ENCODE measurements at regions not wholly inside any gene's neighbourhood (a gene's known extent, or its start where the extent isn't known, plus 50 kb on each side); places are given as distances from the start of the nearest gene placed in this dataset.
A peak's percentile ranks its signal among the peaks of the same experiment; 100 is the strongest.
"Not testable (repeated sequence)": the region's sequence is repeated elsewhere in the genome, so short reads cannot be mapped to it uniquely, and the experiment has no call there.

- no peak for ATAC-seq
These were observed 117.9 kb upstream of the MED14 start for GRCh38 chrX:40853004-40853815.

- no peak for ATAC-seq
These were observed 118.4 kb upstream of the MED14 start for GRCh38 chrX:40853816-40854123.

DNA sequence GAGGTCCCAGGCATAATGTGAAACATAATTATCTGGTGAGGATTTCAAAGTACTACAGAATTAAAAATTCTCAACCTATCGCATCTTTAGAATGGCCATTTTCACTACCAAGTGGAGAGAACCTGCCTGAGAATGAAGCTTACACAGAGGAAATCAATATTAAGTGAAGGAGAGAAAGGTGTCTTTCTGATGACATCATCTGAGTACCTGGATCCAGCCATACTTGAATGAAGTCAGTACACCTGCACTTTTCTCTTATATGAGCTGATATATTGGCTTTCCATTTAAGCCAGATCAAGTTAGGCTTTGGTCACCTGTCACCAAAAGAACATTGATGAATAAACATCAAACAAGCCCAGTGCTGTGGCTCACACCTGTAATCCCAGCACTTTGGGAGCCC is 118.9 kb upstream of the MED14 start:
- ATAC-seq: no peak

DNA sequence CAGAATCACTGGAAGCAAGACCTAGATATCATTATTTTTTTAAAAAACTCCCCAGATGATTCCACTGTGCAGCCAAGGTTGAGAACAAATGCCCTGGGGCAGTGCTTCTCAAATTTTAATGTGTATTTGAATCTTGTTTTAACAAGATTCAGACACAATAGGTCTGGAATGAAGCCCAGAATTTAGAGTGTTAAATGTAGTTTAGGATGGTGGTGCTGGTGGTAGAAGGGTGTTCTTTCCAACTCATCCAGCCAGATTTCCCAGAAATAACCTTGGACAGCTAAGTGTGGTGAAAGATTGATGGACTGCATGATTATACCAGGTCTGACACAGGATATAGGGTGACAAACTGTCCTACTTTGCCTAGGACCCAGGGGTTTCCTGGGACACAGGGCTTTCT is 120.1 kb upstream of the MED14 start:
- ATAC-seq: peak; percentile 52

- ATAC-seq: no peak
These were observed 120.7 kb upstream of the MED14 start for GRCh38 chrX:40855932-40856515.

- not testable (repeated sequence) for ATAC-seq
These were observed 126.7 kb upstream of the MED14 start for GRCh38 chrX:40861952-40862554.

DNA sequence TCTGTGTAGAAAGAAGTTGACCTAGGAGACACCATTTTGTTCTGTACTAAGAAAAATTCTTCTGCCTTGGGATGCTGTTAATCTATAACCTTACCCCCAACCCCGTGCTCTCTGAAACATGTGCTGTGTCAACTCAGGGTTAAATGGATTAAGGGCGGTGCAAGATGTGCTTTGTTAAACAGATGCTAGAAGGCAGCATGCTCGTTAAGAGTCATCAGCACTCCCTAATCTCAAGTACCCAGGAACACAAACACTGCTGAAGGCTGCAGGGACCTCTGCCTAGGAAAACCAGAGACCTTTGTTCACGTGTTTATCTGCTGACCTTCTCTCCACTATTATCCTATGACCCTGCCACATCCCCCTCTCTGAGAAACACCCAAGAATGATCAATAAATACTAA is 127.9 kb upstream of the MED14 start:
- ATAC-seq: not testable (repeated sequence)

DNA sequence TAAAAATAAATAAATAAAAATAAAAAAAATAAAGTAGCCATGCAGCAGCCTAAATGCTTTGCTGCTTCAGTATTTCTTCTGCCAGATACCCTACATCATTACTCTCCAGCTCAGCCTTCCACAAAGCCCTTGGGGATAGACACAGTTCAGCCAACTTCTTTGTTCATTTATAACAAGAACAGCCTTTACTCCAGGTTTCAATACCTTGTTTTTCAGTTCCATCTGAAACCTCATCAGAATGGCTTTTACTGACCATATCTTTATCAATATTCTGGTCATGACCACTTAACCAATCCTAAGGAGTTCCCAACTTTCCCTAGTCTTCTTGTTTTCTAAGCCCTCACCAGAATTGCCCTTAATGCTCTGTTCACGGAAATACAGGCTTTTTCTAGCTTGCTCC is 128.3 kb upstream of the MED14 start:
- ATAC-seq: no peak

- no peak for ATAC-seq
These were observed 129.6 kb upstream of the MED14 start for GRCh38 chrX:40864972-40865371.

GRCh38 chrX:40866893-40867292 is 131.6 kb upstream of the MED14 start:
- ATAC-seq: no peak

- ATAC-seq: no peak
These were observed 132.0 kb upstream of the MED14 start for GRCh38 chrX:40867352-40867751.

GRCh38 chrX:40868868-40869267 is 133.5 kb upstream of the MED14 start:
- ATAC-seq: no peak

- ATAC-seq: not testable (repeated sequence)
These were observed 135.6 kb upstream of the MED14 start for GRCh38 chrX:40870982-40871381.

DNA sequence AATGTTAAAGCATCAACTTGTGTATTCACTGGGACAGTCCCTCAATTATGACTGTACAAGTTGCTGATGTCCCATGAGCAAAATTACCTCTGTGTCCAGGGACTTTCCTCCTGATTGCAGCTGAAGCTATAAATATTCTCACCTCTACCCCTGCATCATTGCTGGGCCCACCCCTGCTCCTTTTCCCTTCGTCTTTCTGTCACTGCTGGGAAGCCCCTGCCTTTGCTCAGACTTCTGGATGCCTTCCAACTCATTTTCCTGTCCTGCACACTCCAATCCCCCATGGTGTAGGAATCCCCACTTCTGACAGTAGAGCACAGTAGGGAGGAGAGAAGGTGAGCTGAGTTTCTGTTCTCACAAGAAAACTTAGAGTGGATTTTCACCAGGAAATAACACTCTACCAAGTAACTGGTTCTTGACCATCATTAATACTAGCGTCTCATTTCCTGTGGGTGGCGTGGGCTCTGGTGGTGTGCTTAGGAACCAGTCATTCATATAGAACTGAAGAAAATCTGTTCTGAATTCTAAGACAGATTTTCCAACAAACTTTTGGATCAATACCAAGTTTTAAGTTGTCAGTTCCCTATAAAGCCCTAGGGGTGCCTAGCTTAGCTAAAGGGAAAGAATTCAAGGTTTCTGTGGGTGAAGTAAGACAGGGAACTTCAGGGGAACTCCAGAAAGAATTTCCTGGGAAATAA is 136.2 kb upstream of the MED14 start:
- ATAC-seq: no peak

GRCh38 chrX:40872351-40872750 is 137.0 kb upstream of the MED14 start:
- no peak for ATAC-seq

GRCh38 chrX:40875476-40875875 is 140.1 kb upstream of the MED14 start:
- no peak for ATAC-seq

DNA sequence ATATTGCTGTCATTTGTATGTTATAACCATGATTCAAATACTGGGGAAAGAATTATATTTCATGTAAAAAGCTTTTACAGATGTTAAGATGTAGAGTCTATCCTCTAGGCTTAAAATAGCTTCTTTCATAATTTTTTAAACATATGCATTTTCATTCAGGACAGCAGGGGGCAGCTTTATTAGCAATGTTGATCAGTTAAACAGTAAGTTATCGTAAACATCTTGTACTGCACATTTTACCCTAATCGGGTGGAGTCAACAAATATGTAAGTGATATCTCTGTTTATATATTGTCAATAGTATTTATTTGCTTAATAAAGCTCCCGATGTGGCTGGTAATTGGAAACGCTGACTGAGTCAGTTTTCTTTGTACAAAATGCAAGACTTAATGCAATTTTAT is 142.5 kb upstream of the MED14 start:
- ATAC-seq: no peak

GRCh38 chrX:40878766-40879165 is 143.4 kb upstream of the MED14 start:
- ATAC-seq: no peak

DNA sequence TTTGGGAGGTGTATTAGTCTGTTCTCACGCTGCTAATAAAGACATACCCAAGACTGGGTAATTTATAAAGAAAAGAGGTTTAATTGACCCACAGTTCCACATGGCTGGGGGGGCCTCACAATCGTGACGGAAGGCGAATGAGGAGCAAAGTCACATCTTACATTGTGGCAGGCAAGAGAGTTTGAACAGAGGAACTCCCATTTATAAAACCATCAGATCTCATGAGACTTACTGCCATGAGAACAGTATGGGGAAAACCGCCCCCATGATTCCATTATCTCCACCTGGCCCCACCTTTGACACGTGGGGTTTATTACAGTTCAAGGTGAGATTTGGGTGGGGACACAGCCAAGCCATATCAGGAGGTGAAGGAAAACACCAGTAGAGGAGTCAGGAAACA is 143.8 kb upstream of the MED14 start:
- ATAC-seq: not testable (repeated sequence)

DNA sequence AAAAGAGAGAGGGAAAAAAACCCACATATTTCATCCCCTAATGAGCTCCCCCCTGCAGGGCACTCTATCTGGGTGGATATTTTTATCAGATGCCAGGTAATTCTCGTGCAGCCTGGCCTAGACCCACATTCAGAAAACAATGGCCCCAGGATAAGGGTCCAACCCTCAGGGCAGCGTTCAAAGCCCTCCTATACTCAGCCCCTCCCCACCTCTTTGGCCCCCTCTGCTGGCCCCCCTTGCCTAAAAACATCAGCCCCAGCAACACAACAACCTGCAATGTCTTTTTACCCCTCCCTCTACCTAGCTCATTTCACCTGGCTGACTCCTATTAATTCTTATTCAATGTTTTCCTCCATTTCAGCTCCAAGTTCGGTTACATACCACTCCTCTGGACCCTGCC is 145.4 kb upstream of the MED14 start:
- ATAC-seq: no peak

DNA sequence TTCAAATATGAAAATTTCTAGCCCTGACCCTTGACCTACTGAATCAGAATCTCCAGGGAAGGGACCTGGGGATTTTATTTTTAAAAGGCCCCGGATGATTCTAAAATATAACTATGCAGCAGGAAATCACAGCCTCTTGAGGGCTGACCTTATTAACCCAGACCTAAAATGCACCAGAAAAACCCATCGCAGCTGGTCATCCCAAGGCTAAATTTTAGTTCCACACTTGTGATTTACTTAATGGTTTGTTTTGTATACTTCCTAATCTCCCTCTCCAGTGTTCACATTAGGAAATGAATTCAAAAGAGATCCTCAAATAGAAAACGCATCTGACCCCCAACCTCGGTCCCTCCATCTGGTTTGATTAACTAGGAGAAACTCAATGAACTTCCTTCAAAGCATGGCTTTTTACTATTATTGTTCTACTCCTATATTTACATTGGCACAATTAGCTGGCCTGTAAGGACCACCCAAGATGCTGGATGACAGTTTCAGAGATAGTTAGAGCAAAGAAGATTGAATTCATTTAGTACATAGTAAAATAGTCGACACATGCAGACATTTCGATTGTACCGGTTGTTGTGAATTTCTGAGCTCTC is 147.8 kb upstream of the MED14 start:
- ATAC-seq: no peak

- ATAC-seq: no peak
These were observed 150.6 kb upstream of the MED14 start for GRCh38 chrX:40885989-40886388.

DNA sequence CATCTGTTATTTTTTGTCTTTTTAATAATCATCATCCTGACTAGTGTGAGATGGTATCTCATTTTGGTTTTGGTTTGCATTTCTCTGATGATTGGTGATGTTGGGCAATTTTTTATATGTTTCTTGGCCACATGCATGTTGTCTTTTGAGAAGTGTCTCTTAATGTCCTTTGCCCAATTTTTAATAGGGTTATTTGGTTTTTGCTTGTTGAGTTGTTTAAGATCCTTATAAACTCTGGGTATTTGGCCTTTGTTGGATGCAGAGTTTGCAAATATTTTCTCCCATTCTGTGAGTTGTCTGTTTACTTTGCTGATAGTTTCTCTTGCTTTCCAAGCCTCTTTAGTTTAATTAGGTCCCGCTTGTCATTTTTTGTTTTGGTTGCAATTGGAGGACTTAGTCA is 152.1 kb upstream of the MED14 start:
- no peak for ATAC-seq
